T-helper 1 cell treated with Interleukin-12 subunit alpha and Interleukin-12 subunit beta and Interleukin-4 antibody, amounts not matched to agents 30 ng/mL and 1 ng/mL, for 36 hours (primary cell): ENCODE measurements at regions not wholly inside any gene's neighbourhood (a gene's known extent, or its start where the extent isn't known, plus 50 kb on each side); places are given as distances from the start of the nearest gene placed in this dataset.

Source experiments
- intact Hi-C: fragments of 100-400 bp; cut with micrococcal nuclease; formaldehyde crosslinking; loops from one replicate; pipeline ENCODE4 v1.15.1; 2024

GRCh38 chr1:29991025-29991424 is 732.4 kb downstream of the MATN1 start:
- intact Hi-C loops = no loop called here

GRCh38 chr1:29990304-29990703 is 733.1 kb downstream of the MATN1 start:
- intact Hi-C loops = no loop called here

GRCh38 chr1:29986986-29987385 is 736.4 kb downstream of the MATN1 start:
- intact Hi-C loops = no loop called here

GRCh38 chr1:29985606-29985945 is 737.8 kb downstream of the MATN1 start:
- intact Hi-C loops = no loop called here

- intact Hi-C loops = no loop called here
Observed at GRCh38 chr1:29984862-29985605, 738.4 kb downstream of the MATN1 start.

- intact Hi-C loops = no loop called here
Observed at GRCh38 chr1:29984166-29984861, 739.1 kb downstream of the MATN1 start.

- intact Hi-C loops = no loop called here
Observed at GRCh38 chr1:29983321-29983720, 740.1 kb downstream of the MATN1 start.

- intact Hi-C loops = no loop called here
Observed at GRCh38 chr1:29981586-29982239, 741.7 kb downstream of the MATN1 start.

- intact Hi-C loops = no loop called here
Observed at GRCh38 chr1:29977550-29977949, 741.2 kb downstream of the PTPRU start.

- intact Hi-C loops = no loop called here
Observed at GRCh38 chr1:29975036-29975694, 738.8 kb downstream of the PTPRU start.

GRCh38 chr1:29974316-29974724 is 738.0 kb downstream of the PTPRU start:
- intact Hi-C loops = no loop called here

- intact Hi-C loops = no loop called here
Observed at GRCh38 chr1:29973406-29973805, 737.1 kb downstream of the PTPRU start.

- intact Hi-C loops = no loop called here
Observed at GRCh38 chr1:29972421-29973053, 736.2 kb downstream of the PTPRU start.

GRCh38 chr1:29971703-29972102 is 735.4 kb downstream of the PTPRU start:
- intact Hi-C loops = no loop called here

GRCh38 chr1:29970747-29971325 is 734.5 kb downstream of the PTPRU start:
- intact Hi-C loops = no loop called here

GRCh38 chr1:29969576-29969975 is 733.3 kb downstream of the PTPRU start:
- intact Hi-C loops = no loop called here

- intact Hi-C loops = no loop called here
Observed at GRCh38 chr1:29967261-29967660, 730.9 kb downstream of the PTPRU start.

- intact Hi-C loops = no loop called here
Observed at GRCh38 chr1:29966526-29967045, 730.3 kb downstream of the PTPRU start.

- intact Hi-C loops = no loop called here
Observed at GRCh38 chr1:29964718-29965533, 728.6 kb downstream of the PTPRU start.

GRCh38 chr1:29963946-29964345 is 727.6 kb downstream of the PTPRU start:
- intact Hi-C loops = no loop called here
